Natural killer cell treated with Interleukin-12 subunit alpha and Interleukin-12 subunit beta and Interleukin-15 and Interleukin-18, amount 100 ng/mL, for 72 hours (primary cell): ENCODE measurements at regions not wholly inside any gene's neighbourhood (a gene's known extent, or its start where the extent isn't known, plus 50 kb on each side); places are given as distances from the start of the nearest gene placed in this dataset.

ENCODE experiments used
- ATAC-seq, 2 donors: fragments of 150-1000 bp; cut with Tn5 transposase in 1 of 2; sonication (Bioruptor Pico), chemical (Tn5 transposase) in 1 of 2; 2 replicates each; pipeline ENCODE4 v1.10.0; 2021
- DNase-seq: peaks from one replicate; pipeline ENCODE4 v3.0.0; 2022; ENCODE audit warnings: low spot score
- H3K27ac Mint-ChIP-seq, 2 donors: 1 replicate in 1 of 2; 2 replicates in 1 of 2; pipeline ENCODE4 v1.8.0; 2022; ENCODE audit warnings: mixed read lengths in 2 of 2, mild to moderate bottlenecking in 1 of 2, moderate library complexity in 1 of 2
- H3K27me3 Mint-ChIP-seq, 2 donors: 1 replicate in 1 of 2; 2 replicates in 1 of 2; pipeline ENCODE4 v1.8.0; 2022; ENCODE audit warnings: mixed read lengths in 2 of 2
- H3K36me3 Mint-ChIP-seq: one replicate; pipeline ENCODE4 v1.8.0; 2022; ENCODE audit warnings: mixed read lengths
- H3K4me1 Mint-ChIP-seq, 2 donors: 1 replicate in 1 of 2; 2 replicates in 1 of 2; pipeline ENCODE4 v1.8.0; 2022; ENCODE audit warnings: low read depth in 2 of 2, mixed read lengths in 2 of 2, mild to moderate bottlenecking in 1 of 2
- H3K4me3 Mint-ChIP-seq: one replicate; pipeline ENCODE4 v1.8.0; 2022; ENCODE audit warnings: mixed read lengths
- H3K9me3 Mint-ChIP-seq: 2 replicates; pipeline ENCODE4 v1.8.0; 2022; ENCODE audit warnings: mixed read lengths

GRCh38 chr9:105030285-105030684 is 102.3 kb upstream of the ABCA1 start:
- H3K27me3 Mint-ChIP-seq = no peaks in the 10 kb centered on the region
- ATAC-seq = no peak
- peaks cover 6% of the 10 kb centered on the region for H3K36me3 Mint-ChIP-seq
- H3K4me1 Mint-ChIP-seq = no peaks in the 10 kb centered on the region
- no peaks in the 10 kb centered on the region for H3K9me3 Mint-ChIP-seq
- H3K27ac Mint-ChIP-seq = no peak overlapping the region
- no peak overlapping the region for H3K4me3 Mint-ChIP-seq
- DNase-seq = no peak

DNA sequence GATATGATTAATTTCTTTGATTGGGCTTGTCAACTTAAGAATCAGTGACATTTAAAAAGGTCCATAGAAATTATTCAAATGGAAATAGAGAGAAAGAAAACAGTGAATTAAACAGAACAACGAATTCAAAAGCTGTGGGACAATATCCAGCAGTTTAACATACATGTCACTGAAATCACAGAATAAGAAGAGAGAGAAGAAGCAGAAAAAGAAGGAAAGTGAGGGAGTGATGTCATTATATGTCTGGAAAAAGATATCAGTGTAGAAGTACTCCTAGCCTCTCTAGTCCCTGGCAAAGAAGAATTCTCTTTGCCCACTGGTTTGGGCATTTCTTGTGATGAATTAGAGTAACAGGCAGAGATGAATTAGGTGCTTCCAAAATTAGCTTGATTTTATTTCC is 109.2 kb upstream of the ABCA1 start:
- ATAC-seq (no peak), DNase-seq (no peak)
- no peak overlapping the region for H3K4me3 Mint-ChIP-seq
- no peak overlapping the region for H3K27ac Mint-ChIP-seq
- peaks cover 8 to 21% of the 10 kb centered on the region in 2 donors for H3K27me3 Mint-ChIP-seq
- H3K9me3 Mint-ChIP-seq = no peaks in the 10 kb centered on the region
- H3K4me1 Mint-ChIP-seq = no peaks in the 10 kb centered on the region
- peaks cover 6% of the 10 kb centered on the region for H3K36me3 Mint-ChIP-seq

DNA sequence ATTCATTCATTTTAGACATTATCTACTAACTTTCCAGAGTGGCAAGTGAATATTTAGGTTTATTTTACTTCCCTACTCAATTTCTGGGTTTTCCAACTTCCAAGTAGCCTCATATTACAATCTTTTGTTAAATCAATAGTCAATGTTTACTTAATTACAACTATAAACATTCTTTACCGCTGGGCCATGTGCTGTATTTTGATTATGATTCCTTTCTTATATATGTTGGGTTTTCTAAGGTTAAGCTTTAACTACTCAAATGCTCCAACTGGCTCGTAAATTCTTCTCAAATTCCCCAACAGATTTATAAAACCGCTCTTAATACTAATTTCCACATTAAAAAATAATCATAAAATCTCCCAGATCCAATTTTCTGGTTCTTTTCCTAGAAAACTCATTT is 110.1 kb upstream of the ABCA1 start:
- Mint-ChIP-seq H3K9me3 (no peaks in the 10 kb centered on the region), H3K36me3 (peaks cover 6% of the 10 kb centered on the region), H3K27ac (no peak overlapping the region), H3K4me1 (no peaks in the 10 kb centered on the region), H3K27me3 (peaks cover 11 to 28% of the 10 kb centered on the region in 2 donors), H3K4me3 (no peak overlapping the region)
- DNase-seq (no peak), ATAC-seq (no peak)

DNA sequence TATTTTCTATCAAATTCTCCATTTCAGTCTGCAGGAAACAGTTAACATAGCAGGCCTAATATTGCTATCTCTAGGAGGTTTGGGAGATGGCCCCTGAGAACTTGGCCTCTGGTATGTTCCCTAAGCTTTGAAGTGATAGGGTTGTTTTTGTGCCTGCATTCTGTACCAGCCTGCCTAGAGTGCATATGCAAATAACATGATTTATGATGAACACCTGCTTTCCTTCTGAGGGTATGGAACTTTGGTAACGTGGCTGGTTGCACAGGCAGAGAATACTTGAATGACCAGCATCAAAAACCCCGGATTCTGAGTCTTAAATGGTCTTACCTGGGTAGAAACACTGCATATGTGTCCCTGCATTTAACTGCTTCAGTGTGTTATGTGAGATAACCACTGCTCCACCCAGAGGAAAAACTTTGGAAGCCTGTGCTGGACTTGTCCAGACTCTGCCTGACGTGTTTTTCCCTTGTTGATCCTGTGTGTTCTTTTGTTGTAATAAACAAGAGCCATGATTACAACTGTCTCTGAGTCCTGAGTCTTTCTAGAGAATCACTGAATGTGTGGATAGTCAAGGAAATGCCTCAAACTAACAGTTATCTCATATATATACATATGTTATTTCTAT is 111.3 kb upstream of the ABCA1 start:
- Mint-ChIP-seq H3K4me1 (no peaks in the 10 kb centered on the region), H3K9me3 (no peaks in the 10 kb centered on the region), H3K27me3 (peaks cover 11 to 29% of the 10 kb centered on the region in 2 donors), H3K36me3 (no peaks in the 10 kb centered on the region), H3K4me3 (no peak overlapping the region), H3K27ac (no peak overlapping the region)
- ATAC-seq = no peak
- no peak for DNase-seq

DNA sequence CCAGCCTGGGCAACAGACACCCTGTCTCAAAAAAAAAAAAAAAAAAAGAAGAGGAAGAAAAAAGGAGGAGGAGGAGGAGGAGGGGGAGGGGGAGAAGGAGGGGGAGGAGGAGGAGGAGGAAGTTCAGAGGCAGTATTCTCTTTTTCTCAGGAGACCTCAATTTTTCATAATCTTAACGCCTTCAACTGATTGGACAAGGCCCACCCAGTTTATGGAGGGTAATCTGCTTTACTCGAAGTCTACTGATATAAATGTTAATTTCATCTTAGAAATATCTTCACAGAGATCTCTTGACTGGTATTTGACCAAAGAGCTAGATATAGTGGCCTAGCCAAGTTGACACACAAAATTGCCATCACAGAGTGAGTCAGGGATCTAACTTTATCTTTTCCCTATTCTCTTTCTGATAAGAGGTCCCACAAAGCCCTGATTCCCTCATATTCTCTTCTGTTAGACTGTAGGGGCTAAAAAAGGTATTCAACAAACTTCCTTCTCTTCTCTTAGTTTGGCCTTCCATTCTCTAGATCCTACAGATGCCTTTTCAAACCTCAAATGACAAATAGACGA is 115.5 kb upstream of the ABCA1 start:
- peaks cover 6 to 19% of the 10 kb centered on the region in 2 donors for H3K27me3 Mint-ChIP-seq
- H3K4me3 Mint-ChIP-seq = no peak overlapping the region
- ATAC-seq (no peak), DNase-seq (no peak)
- no peak overlapping the region for H3K27ac Mint-ChIP-seq
- H3K36me3 Mint-ChIP-seq = no peaks in the 10 kb centered on the region
- H3K4me1 Mint-ChIP-seq = no peaks in the 10 kb centered on the region
- no peaks in the 10 kb centered on the region for H3K9me3 Mint-ChIP-seq

GRCh38 chr9:105044518-105044917 is 116.6 kb upstream of the ABCA1 start:
- Mint-ChIP-seq H3K36me3 (no peaks in the 10 kb centered on the region), H3K4me3 (no peak overlapping the region), H3K4me1 (no peaks in the 10 kb centered on the region), H3K27ac (no peak overlapping the region), H3K9me3 (no peaks in the 10 kb centered on the region), H3K27me3 (peaks cover 6 to 16% of the 10 kb centered on the region in 2 donors)
- DNase-seq (no peak), ATAC-seq (no peak)

DNA sequence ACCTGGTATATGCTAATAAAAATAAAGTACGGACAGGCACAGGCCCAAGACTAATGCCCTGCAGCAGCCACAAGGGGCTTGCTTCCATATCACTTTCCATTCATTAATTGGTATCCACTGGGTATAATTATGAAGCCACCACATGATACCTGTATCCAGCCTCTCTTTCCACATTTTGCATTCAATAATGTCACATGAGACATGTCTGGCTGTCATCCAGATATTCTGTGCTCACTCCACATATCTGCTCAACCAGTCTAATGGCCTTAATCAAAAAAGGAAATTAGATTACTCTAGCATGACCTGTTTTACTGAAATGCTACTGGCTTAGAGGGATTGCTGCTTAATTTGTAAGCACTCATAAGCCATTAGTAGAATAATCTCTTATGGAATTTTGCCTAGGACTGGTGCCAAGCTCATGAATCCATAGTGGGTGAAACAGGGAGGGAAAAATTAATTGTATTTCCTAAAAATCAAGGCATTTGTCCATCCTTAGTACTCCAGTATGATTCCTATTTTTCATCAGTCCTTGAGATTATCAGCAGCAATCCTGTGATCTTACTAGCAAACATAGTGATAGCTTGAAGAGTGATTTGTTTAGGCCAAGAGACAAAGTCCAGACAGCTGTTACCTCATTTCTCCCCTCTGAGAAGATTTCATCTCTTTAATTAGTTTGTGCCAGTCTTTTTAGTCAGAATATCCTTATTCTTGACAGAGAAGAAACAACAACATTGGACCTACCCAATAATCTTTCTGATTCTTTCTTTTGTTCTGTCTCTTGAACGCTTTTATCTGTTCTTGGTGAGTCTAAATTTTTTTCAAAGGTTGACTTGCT is 119.2 kb upstream of the ABCA1 start:
- H3K4me1 Mint-ChIP-seq = peaks cover 0 to 2% of the 10 kb centered on the region in 2 donors
- peaks cover 10 to 16% of the 10 kb centered on the region in 2 donors for H3K27me3 Mint-ChIP-seq
- no peak overlapping the region for H3K27ac Mint-ChIP-seq
- H3K36me3 Mint-ChIP-seq = no peaks in the 10 kb centered on the region
- no peak for DNase-seq
- no peak for ATAC-seq
- no peaks in the 10 kb centered on the region for H3K9me3 Mint-ChIP-seq
- H3K4me3 Mint-ChIP-seq = no peak overlapping the region

DNA sequence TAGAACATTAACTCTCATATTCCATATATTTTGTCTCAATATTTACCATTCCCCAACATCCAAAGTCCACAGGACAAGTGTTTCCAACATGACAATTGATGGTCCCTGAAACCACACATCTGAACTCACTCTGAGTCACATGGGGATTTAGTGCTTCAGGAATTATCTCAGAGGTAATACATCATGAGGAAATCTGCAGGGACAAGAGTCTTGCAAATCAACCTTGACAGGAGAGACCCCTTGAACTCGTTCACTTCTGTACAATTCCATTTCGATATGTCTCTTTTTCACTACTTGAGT is 119.7 kb upstream of the ABCA1 start:
- Mint-ChIP-seq H3K4me1 (peaks cover under 1 to 7% of the 10 kb centered on the region in 2 donors), H3K27ac (no peak overlapping the region), H3K4me3 (no peak overlapping the region), H3K27me3 (peaks cover 12 to 13% of the 10 kb centered on the region in 2 donors), H3K9me3 (no peaks in the 10 kb centered on the region), H3K36me3 (no peaks in the 10 kb centered on the region)
- DNase-seq (no peak), ATAC-seq (no peak)

DNA sequence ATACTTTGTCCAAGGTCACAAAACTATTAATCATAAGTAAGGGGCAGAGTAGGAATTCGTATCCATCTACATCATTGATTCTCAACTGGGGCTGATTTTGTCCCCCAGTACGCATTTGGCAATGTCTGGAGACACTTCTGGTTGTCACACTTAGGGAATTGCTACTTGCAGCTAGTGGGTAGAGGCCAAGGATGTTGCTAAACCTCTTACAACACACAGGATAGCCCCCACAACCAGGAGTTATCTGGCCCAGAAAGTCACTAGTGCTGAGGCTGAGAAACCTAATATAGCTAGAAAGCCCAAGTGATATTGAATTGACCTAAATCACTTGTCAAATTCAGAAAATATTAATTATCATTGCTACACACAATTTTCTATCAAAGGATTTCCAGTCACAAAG is 120.4 kb upstream of the ABCA1 start:
- Mint-ChIP-seq H3K27ac (no peak overlapping the region), H3K36me3 (no peaks in the 10 kb centered on the region)
- no peak for ATAC-seq

DNA sequence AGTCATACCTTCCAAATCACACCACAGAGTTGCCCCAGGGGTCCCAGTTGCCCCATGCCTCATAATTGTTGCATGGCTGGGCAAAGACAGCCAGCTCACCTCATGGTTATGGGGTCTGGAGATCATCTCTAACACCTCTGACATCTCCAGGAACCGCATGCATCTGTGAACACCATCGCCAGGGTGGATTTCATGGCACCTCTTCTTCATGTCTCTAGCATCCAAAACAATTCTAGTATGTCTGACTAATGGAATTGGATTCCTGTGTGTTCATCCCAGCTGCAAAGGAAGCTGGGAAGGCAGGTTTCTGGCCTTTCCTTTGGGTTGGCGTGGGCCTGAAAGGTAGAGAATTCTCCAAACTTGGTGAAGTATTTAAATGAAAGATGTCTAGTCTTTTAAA is 122.3 kb upstream of the ABCA1 start:
- no peak for DNase-seq
- Mint-ChIP-seq H3K36me3 (no peaks in the 10 kb centered on the region), H3K4me1 (peaks cover 18 to 24% of the 10 kb centered on the region in 2 donors), H3K27ac (peak overlapping the region in 1 of 2 donors; percentile 25), H3K9me3 (no peaks in the 10 kb centered on the region), H3K27me3 (peaks cover 19 to 20% of the 10 kb centered on the region in 2 donors), H3K4me3 (no peak overlapping the region)
- ATAC-seq = no peak

More for the DNA sequence above, 120.4 kb upstream of the ABCA1 start:
- DNase-seq = no peak
- H3K4me3 Mint-ChIP-seq = no peak overlapping the region
- H3K27me3 Mint-ChIP-seq = peaks cover 15% of the 10 kb centered on the region in 2 donors
- no peaks in the 10 kb centered on the region for H3K9me3 Mint-ChIP-seq
- H3K4me1 Mint-ChIP-seq = peaks cover 7 to 13% of the 10 kb centered on the region in 2 donors

DNA sequence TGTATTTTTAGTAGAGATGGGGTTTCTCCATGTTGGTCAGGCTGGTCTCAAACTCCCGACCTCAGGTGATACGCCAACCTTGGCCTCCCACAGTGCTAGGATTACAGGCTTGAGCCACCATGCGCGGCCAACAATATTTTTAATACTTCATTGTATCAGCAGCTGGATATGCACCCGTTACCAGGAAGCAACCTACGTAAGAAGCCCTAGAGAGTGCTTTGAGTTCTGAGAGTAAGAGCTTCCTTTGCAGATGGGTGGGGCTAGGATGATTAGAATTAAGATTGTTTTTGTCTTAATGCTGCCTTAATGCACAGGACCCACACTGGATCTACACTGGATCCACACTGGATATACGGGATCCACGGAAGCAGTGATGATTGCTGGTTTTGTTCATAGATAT is 123.9 kb upstream of the ABCA1 start:
- Mint-ChIP-seq H3K27me3 (peaks cover 19 to 20% of the 10 kb centered on the region in 2 donors), H3K36me3 (no peaks in the 10 kb centered on the region), H3K4me3 (peak overlapping the region; percentile 10), H3K27ac (peak overlapping the region; percentile 71 to 95), H3K4me1 (peaks cover 18 to 24% of the 10 kb centered on the region in 2 donors), H3K9me3 (no peaks in the 10 kb centered on the region)
- ATAC-seq = no peak
- no peak for DNase-seq

- H3K4me1 Mint-ChIP-seq = peaks cover 18 to 24% of the 10 kb centered on the region in 2 donors
- H3K4me3 Mint-ChIP-seq = peak overlapping the region; percentile 10
- H3K36me3 Mint-ChIP-seq = no peaks in the 10 kb centered on the region
- H3K9me3 Mint-ChIP-seq = no peaks in the 10 kb centered on the region
- ATAC-seq = no peak
- peaks cover 19% of the 10 kb centered on the region in 2 donors for H3K27me3 Mint-ChIP-seq
- DNase-seq = no peak
- H3K27ac Mint-ChIP-seq = peak overlapping the region; percentile 71 to 95
Measured at GRCh38 chr9:105052346-105052745, 124.4 kb upstream of the ABCA1 start.

DNA sequence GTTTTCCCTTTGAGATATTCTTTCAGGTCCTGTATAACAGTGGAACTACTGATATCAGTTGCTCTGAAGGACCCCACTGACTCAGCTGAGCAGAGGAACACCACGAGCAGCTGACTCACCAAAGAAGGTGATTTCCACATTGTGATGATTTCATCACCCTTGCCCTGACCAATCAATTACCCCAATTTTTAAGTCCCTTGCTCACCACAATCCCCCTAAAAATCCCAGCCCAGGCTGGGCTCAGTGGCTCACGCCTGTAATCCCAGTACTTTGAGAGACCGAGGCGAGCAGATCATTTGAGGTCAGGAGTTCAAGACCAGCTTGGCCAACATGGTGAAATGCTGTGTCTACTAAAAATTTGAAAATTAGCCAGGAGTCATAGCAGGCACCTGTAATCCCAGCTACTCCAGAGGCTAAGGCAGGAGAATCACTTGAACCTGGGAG is 125.3 kb upstream of the ABCA1 start:
- H3K27me3 Mint-ChIP-seq = peaks cover 12 to 19% of the 10 kb centered on the region in 2 donors
- DNase-seq (peak; percentile 76), ATAC-seq (peak; percentile 96)
- peak overlapping the region; percentile 71 to 95 for H3K27ac Mint-ChIP-seq
- H3K9me3 Mint-ChIP-seq = no peaks in the 10 kb centered on the region
- H3K4me1 Mint-ChIP-seq = peaks cover 18 to 24% of the 10 kb centered on the region in 2 donors
- H3K36me3 Mint-ChIP-seq = no peaks in the 10 kb centered on the region
- peak overlapping the region; percentile 65 for H3K4me3 Mint-ChIP-seq

GRCh38 chr9:105054491-105054890 is 126.5 kb upstream of the ABCA1 start:
- Mint-ChIP-seq H3K36me3 (no peaks in the 10 kb centered on the region), H3K27ac (peak overlapping the region in 1 of 2 donors; percentile 95), H3K27me3 (peaks cover 12 to 21% of the 10 kb centered on the region in 2 donors), H3K9me3 (no peaks in the 10 kb centered on the region), H3K4me3 (no peak overlapping the region), H3K4me1 (peaks cover 18 to 24% of the 10 kb centered on the region in 2 donors)
- ATAC-seq (no peak), DNase-seq (no peak)
